ENCODE measurements at regions not wholly inside any gene's neighbourhood (a gene's known extent, or its start where the extent isn't known, plus 50 kb on each side); places are given as distances from the start of the nearest gene placed in this dataset.

GRCh38 chr4:126233483-126233882, 918.7 kb downstream of the FAT4 start:
- H3K36me3 ChIP-seq (ENCODE audit: low read depth): no peaks in the 10 kb centered on the region
- H3K9me3 ChIP-seq: peaks cover 28% of the 10 kb centered on the region
- no peak overlapping the region for H3K4me3 ChIP-seq
- no peak for DNase-seq
- ATAC-seq: no peak
- no peaks in the 10 kb centered on the region for H3K4me1 ChIP-seq (ENCODE audit: low read depth)
- intact Hi-C loops (cut with DNase I, micrococcal nuclease): no loop called here
- no peak for TF ChIP-seq CTCF (IDR thresholded peaks at IDR 0.05)

- no peak overlapping the region for H3K4me3 ChIP-seq
These were observed 923.3 kb downstream of the FAT4 start for GRCh38 chr4:126238013-126238412.

GRCh38 chr4:126241634-126242033, 926.9 kb downstream of the FAT4 start:
- ATAC-seq: no peak
- Histone ChIP-seq H3K9me3 (peaks cover 4% of the 10 kb centered on the region), H3K36me3 (ENCODE audit: low read depth) (no peaks in the 10 kb centered on the region), H3K4me3 (no peak overlapping the region), H3K4me1 (ENCODE audit: low read depth) (no peaks in the 10 kb centered on the region)
- intact Hi-C loops (cut with DNase I, micrococcal nuclease): no loop called here
- no peak for DNase-seq
- TF ChIP-seq CTCF (IDR thresholded peaks at IDR 0.05): no peak

More at GRCh38 chr4:126238013-126238412, 923.3 kb downstream of the FAT4 start:
- H3K36me3 ChIP-seq (ENCODE audit: low read depth): no peaks in the 10 kb centered on the region
- no peak for ATAC-seq
- DNase-seq: no peak
- no peak for TF ChIP-seq CTCF (IDR thresholded peaks at IDR 0.05)
- H3K4me1 ChIP-seq (ENCODE audit: low read depth): no peaks in the 10 kb centered on the region
- peaks cover 28% of the 10 kb centered on the region for H3K9me3 ChIP-seq
- intact Hi-C loops (cut with DNase I, micrococcal nuclease): no loop called here

- intact Hi-C loops (cut with DNase I, micrococcal nuclease): no loop called here
- ATAC-seq (no peak), DNase-seq (no peak)
These were observed 928.1 kb downstream of the FAT4 start for GRCh38 chr4:126242679-126243390.

GRCh38 chr4:126247409-126247808, 932.7 kb downstream of the FAT4 start:
- intact Hi-C loops (cut with DNase I, micrococcal nuclease): no loop called here
- no peak overlapping the region for H3K4me3 ChIP-seq
- no peaks in the 10 kb centered on the region for H3K4me1 ChIP-seq (ENCODE audit: low read depth)
- ATAC-seq: no peak
- no peaks in the 10 kb centered on the region for H3K36me3 ChIP-seq (ENCODE audit: low read depth)
- no peaks in the 10 kb centered on the region for H3K9me3 ChIP-seq
- DNase-seq: no peak
- no peak for TF ChIP-seq CTCF (IDR thresholded peaks at IDR 0.05)

More at GRCh38 chr4:126242679-126243390, 928.1 kb downstream of the FAT4 start:
- H3K36me3 ChIP-seq (ENCODE audit: low read depth): no peaks in the 10 kb centered on the region
- peaks cover 1% of the 10 kb centered on the region for H3K9me3 ChIP-seq
- no peak overlapping the region for H3K4me3 ChIP-seq
- H3K4me1 ChIP-seq (ENCODE audit: low read depth): no peaks in the 10 kb centered on the region
- TF ChIP-seq CTCF (IDR thresholded peaks at IDR 0.05): no peak
